IMR-90 (cell line): ENCODE measurements at regions not wholly inside any gene's neighbourhood (a gene's known extent, or its start where the extent isn't known, plus 50 kb on each side); places are given as distances from the start of the nearest gene placed in this dataset.

ENCODE experiments used
- ATAC-seq: fragments of 200-7000 bp; cut with Tn5 transposase; 2 replicates; pipeline ENCODE4 v1.9.1; 2020; ENCODE audit warnings: low read depth, mild to moderate bottlenecking, moderate library complexity
- BruUV-seq: library from RNA; stranded (reverse); fragments of 400-500 nt; replicated peaks from 2 replicates; lab custom pipeline; 2021; lab: Mats Ljungman, UMichigan
- CTCF ChIA-PET: fragments of 300-600 bp; formaldehyde crosslinking; extraction: SDS; loops from one replicate; lab custom pipeline; 2021; ENCODE audit warnings: antibody characterized with exemption; lab: Yijun Ruan, JAX
- POLR2A ChIA-PET: fragments of 300-600 bp; sonication (Branson Sonifier 250); formaldehyde crosslinking; loops from one replicate; lab custom pipeline; 2022; ENCODE audit warnings: antibody characterized with exemption; ENCODE audit not compliant: unreplicated experiment; lab: Charles Lee
- DNase-seq: peaks from one replicate; pipeline ENCODE4 v3.0.0; 2013
- H2AFZ ChIP-seq: replicated peaks from 2 replicates; pipeline ENCODE3; 2013; ENCODE audit warnings: low read length, mild to moderate bottlenecking; ENCODE audit not compliant: poor library complexity
- H2AK5ac ChIP-seq: 2 replicates; pipeline ENCODE4 v1.6.1; 2013; ENCODE audit warnings: low read depth, low read length, inconsistent platforms
- H2AK9ac ChIP-seq: replicated peaks from 2 replicates; pipeline ENCODE3; 2013; ENCODE audit warnings: mild to moderate bottlenecking, low read depth, low read length, moderate library complexity; ENCODE audit not compliant: poor library complexity
- H2BK120ac ChIP-seq: 2 replicates; pipeline ENCODE4 v1.6.1; 2013; ENCODE audit warnings: low read depth, low read length, inconsistent platforms
- H2BK15ac ChIP-seq: 3 replicates; pipeline ENCODE4 v1.6.1; 2013; ENCODE audit warnings: low read depth, low read length, inconsistent platforms
- H2BK20ac ChIP-seq: 2 replicates; pipeline ENCODE4 v1.6.1; 2013; ENCODE audit warnings: low read depth, mild to moderate bottlenecking, inconsistent platforms, low read length, moderate library complexity
- H2BK5ac ChIP-seq: 2 replicates; pipeline ENCODE4 v1.6.1; 2013; ENCODE audit warnings: mild to moderate bottlenecking, low read depth, low read length, inconsistent platforms; ENCODE audit not compliant: poor library complexity, severe bottlenecking
- H3K14ac ChIP-seq: replicated peaks from 2 replicates; pipeline ENCODE4 v1.6.1; 2013; ENCODE audit warnings: low read depth, low read length, inconsistent platforms
- H3K18ac ChIP-seq: 2 replicates; pipeline ENCODE4 v1.6.1; 2013; ENCODE audit warnings: low read depth, low read length, control low read depth
- H3K23ac ChIP-seq: 2 replicates; pipeline ENCODE4 v1.6.1; 2013; ENCODE audit warnings: low read depth, low read length, inconsistent platforms
- H3K27ac ChIP-seq: 2 replicates; pipeline ENCODE4 v1.5.1; 2013; ENCODE audit warnings: mild to moderate bottlenecking, control low read depth, low read length; ENCODE audit not compliant: insufficient read depth
- H3K27me3 ChIP-seq: 2 replicates; pipeline ENCODE4 v1.6.1; 2013; ENCODE audit warnings: low read length; ENCODE audit not compliant: control insufficient read depth, insufficient read depth
- H3K36me3 ChIP-seq: 2 replicates; pipeline ENCODE4 v1.6.1; 2013; ENCODE audit warnings: low read length, mixed read lengths; ENCODE audit not compliant: control insufficient read depth, insufficient read depth
- H3K4ac ChIP-seq: 2 replicates; pipeline ENCODE4 v1.6.1; 2013; ENCODE audit warnings: low read depth, low read length, inconsistent platforms
- H3K4me1 ChIP-seq: 2 replicates; pipeline ENCODE4 v1.6.1; 2013; ENCODE audit warnings: low read length, mixed read lengths; ENCODE audit not compliant: control insufficient read depth, insufficient read depth
- H3K4me2 ChIP-seq: 2 replicates; pipeline ENCODE4 v1.6.1; 2013; ENCODE audit warnings: low read depth, mild to moderate bottlenecking, control low read depth, low read length, moderate library complexity
- H3K4me3 ChIP-seq: 2 replicates; pipeline ENCODE4 v1.5.1; 2013; ENCODE audit warnings: low read depth, mild to moderate bottlenecking, control low read depth, low read length, moderate library complexity; ENCODE audit not compliant: insufficient read depth
- H3K56ac ChIP-seq: 2 replicates; pipeline ENCODE4 v1.6.1; 2013; ENCODE audit warnings: low read length, inconsistent platforms; ENCODE audit not compliant: insufficient read depth; ENCODE audit errors: extremely low read depth
- H3K79me1 ChIP-seq, 2 experiments: 2 replicates each; pipeline ENCODE4 v1.6.1; 2013; ENCODE audit warnings: low read length in 2 of 2, inconsistent platforms in 1 of 2, low read depth in 1 of 2
- H3K9ac ChIP-seq: 2 replicates; pipeline ENCODE4 v1.6.1; 2013; ENCODE audit warnings: low read depth, low read length, control low read depth
- H3K9me1 ChIP-seq: 2 replicates; pipeline ENCODE4 v1.6.1; 2013; ENCODE audit warnings: low read length, inconsistent platforms; ENCODE audit not compliant: insufficient read depth
- H3K9me3 ChIP-seq: 2 replicates; pipeline ENCODE4 v1.6.1; 2013; ENCODE audit warnings: low read length; ENCODE audit not compliant: control insufficient read depth, insufficient read depth
- H4K20me1 ChIP-seq: 2 replicates; pipeline ENCODE4 v1.6.1; 2013; ENCODE audit warnings: low read length, inconsistent platforms; ENCODE audit not compliant: insufficient read depth
- H4K5ac ChIP-seq: 2 replicates; pipeline ENCODE4 v1.6.1; 2013; ENCODE audit warnings: mild to moderate bottlenecking, low read depth, low read length, control low read depth
- H4K8ac ChIP-seq, 2 experiments: 2 replicates each; pipeline ENCODE4 v1.6.1; 2013; ENCODE audit warnings: low read depth in 2 of 2, low read length in 2 of 2, control low read depth in 1 of 2, inconsistent platforms in 1 of 2
- H4K91ac ChIP-seq: 2 replicates; pipeline ENCODE4 v1.6.1; 2013; ENCODE audit warnings: low read depth, low read length, inconsistent platforms; ENCODE audit not compliant: insufficient read depth
- BHLHE40 ChIP-seq: fragments of 150-350 bp; IDR thresholded peaks from 2 replicates; pipeline ENCODE4 v1.6.1; 2016; ENCODE audit warnings: mild to moderate bottlenecking, low read depth, low read length
- CEBPB ChIP-seq: IDR thresholded peaks from 2 replicates; pipeline ENCODE4 v1.6.1; 2012; ENCODE audit warnings: low read depth, low read length, improper control_type of control experiment
- CHD1 ChIP-seq: IDR thresholded peaks from 2 replicates; pipeline ENCODE4 v1.6.1; 2012; ENCODE audit warnings: low read depth, low read length, improper control_type of control experiment
- FOS ChIP-seq: fragments of 150-350 bp; IDR thresholded peaks from 2 replicates; pipeline ENCODE4 v1.6.1; 2016; ENCODE audit warnings: low read depth, low read length
- MAFK ChIP-seq: IDR thresholded peaks from 2 replicates; pipeline ENCODE4 v1.6.1; 2012; ENCODE audit warnings: low read depth, low read length, improper control_type of control experiment
- MAZ ChIP-seq: IDR thresholded peaks from 2 replicates; pipeline ENCODE4 v1.6.1; 2012; ENCODE audit warnings: low read depth, mild to moderate bottlenecking, low read length, improper control_type of control experiment, moderate library complexity, borderline replicate concordance
- MXI1 ChIP-seq: IDR thresholded peaks from 2 replicates; pipeline ENCODE4 v1.6.1; 2012; ENCODE audit warnings: low read depth, mild to moderate bottlenecking, low read length, moderate library complexity, borderline replicate concordance
- NFE2L2 ChIP-seq: fragments of 150-350 bp; IDR thresholded peaks from 2 replicates; pipeline ENCODE4 v1.6.1; 2016; ENCODE audit warnings: low read depth, mild to moderate bottlenecking, low read length
- POLR2A ChIP-seq: IDR thresholded peaks from 2 replicates; pipeline ENCODE4 v1.6.1; 2012; ENCODE audit warnings: mild to moderate bottlenecking, low read depth, low read length
- RAD21 ChIP-seq: IDR thresholded peaks from 2 replicates; pipeline ENCODE4 v1.6.1; 2012; ENCODE audit warnings: low read length, improper control_type of control experiment
- RCOR1 ChIP-seq: IDR thresholded peaks from 2 replicates; pipeline ENCODE4 v1.6.1; 2012; ENCODE audit warnings: mild to moderate bottlenecking, low read length, improper control_type of control experiment; ENCODE audit not compliant: insufficient replicate concordance
- RFX5 ChIP-seq: IDR thresholded peaks from 2 replicates; pipeline ENCODE4 v1.8.0; 2012; ENCODE audit warnings: low read depth, mild to moderate bottlenecking, low read length, moderate library complexity
- SMC3 ChIP-seq: fragments of 150-350 bp; IDR thresholded peaks from 2 replicates; pipeline ENCODE4 v1.6.1; 2016; ENCODE audit warnings: low read depth, mild to moderate bottlenecking, antibody characterized with exemption, low read length, moderate library complexity
- WGBS, 2 experiments: methylation state at CpG; one replicate each; pipeline versions ENCODE4 v1.1.5 to v1.1.7; 2013; ENCODE audit warnings: missing lambda C conversion rate in 2 of 2; ENCODE audit not compliant: insufficient read length in 1 of 2; ENCODE audit errors: extremely low coverage in 2 of 2; 5-methylcytosine and 5-hydroxymethylcytosine counted together
- dilution Hi-C: fragments of 300-500 bp; cut with HindIII; formaldehyde crosslinking; loops from one replicate; pipeline ENCODE4 v1.14.3; 2018; ENCODE audit warnings: low sequenced_read_pairs; ENCODE audit not compliant: unreplicated experiment
- in situ Hi-C: fragments of 300-500 bp; cut with MboI; formaldehyde crosslinking; loops from 3 replicates; pipeline ENCODE4 v1.14.3; 2019; ENCODE audit warnings: low sequenced_read_pairs, inconsistent platforms, mixed read lengths
- intact Hi-C: fragments of 100-400 bp; cut with micrococcal nuclease; formaldehyde crosslinking; loops from 2 replicates; pipeline ENCODE4 v1.10.0; 2022
- TF ChIP-seq, protein P1 (sequence below): conservative IDR thresholded peaks from 2 replicates; pipeline ENCODE4 v1.5.1; 2012; ENCODE audit warnings: mild to moderate bottlenecking, low read depth, low read length, improper control_type of control experiment
- TF ChIP-seq, protein P2 (sequence below): fragments of 150-350 bp; IDR thresholded peaks from 2 replicates; pipeline ENCODE4 v1.6.1; 2016; ENCODE audit warnings: low read depth, mild to moderate bottlenecking, low read length, moderate library complexity, borderline replicate concordance
- TF ChIP-seq, protein P3 (sequence below): fragments of 150-350 bp; IDR thresholded peaks from 2 replicates; pipeline ENCODE4 v1.6.1; 2017; ENCODE audit warnings: mild to moderate bottlenecking, antibody characterized with exemption, low read length, low read depth

DNA sequence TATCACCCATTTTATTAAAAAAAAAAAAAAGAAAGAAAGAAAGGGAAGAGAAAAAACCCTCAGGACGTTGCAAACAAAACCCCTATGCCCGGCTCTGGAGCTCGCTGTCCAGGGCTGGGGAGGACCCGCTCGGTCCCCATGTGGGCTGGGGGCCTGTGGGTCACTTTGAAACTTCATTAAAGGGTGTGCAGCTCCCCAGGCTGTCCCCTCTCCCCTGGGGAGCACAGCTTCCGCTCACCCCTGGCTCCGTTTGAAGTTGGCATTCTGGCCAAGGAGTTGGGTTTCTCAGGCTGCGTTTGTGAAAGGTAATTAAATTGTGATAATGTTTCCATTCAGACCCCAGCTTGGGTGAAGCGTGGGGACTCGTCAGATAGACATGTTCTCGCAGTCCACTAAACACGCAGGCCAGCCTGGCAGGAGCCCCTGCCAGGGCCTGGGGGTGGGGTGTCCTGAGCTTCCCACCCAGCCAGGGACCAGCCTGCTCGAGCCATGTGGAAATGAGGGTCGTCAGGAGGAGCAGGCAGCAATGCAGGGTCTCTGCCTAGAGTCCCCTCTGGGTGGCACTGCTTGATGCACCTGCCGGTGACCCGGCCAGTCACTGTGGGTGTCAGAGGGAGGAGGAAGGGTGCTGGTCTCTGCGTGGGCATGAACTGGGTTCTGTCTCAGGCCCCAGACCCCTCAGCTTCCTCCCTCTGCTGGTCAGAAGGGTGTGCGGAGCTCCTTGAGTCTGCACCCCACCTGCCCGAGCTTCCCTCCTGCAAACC lies 166.2 kb downstream of the INHBB start:
- no peak overlapping the region for H3K9ac ChIP-seq
- H4K91ac ChIP-seq = no peak overlapping the region
- no peak overlapping the region for H4K8ac ChIP-seq
- H2BK20ac ChIP-seq = no peak overlapping the region
- no peak overlapping the region for H2BK5ac ChIP-seq
- no peaks in the 10 kb centered on the region for H3K4me1 ChIP-seq
- H3K36me3 ChIP-seq = no peaks in the 10 kb centered on the region
- no peaks in the 10 kb centered on the region for H4K20me1 ChIP-seq
- no peak overlapping the region for H4K5ac ChIP-seq
- no peak overlapping the region for H2AFZ ChIP-seq
- WGBS, 2 experiments = 65% methylated on average over 4 of the region's 19 CpGs; no CpG with 5 or more reads in 1 of the 2 experiments
- BruUV-seq = no TSS peak
- no peak overlapping the region for H3K4me2 ChIP-seq
- in situ Hi-C loops = no loop called here
- no peak overlapping the region for H3K56ac ChIP-seq
- no peak overlapping the region for H3K23ac ChIP-seq
- H3K27ac ChIP-seq = no peak overlapping the region
- no peaks in the 10 kb centered on the region for H3K79me1 ChIP-seq
- peaks cover 44% of the 10 kb centered on the region for H3K27me3 ChIP-seq
- no peak overlapping the region for H3K18ac ChIP-seq
- H3K9me1 ChIP-seq = no peaks in the 10 kb centered on the region
- H2BK15ac ChIP-seq = no peak overlapping the region
- dilution Hi-C loops = no loop called here
- TF ChIP-seq MXI1 = no peak
- no peak for TF ChIP-seq SMC3
- TF ChIP-seq, protein P1, sequence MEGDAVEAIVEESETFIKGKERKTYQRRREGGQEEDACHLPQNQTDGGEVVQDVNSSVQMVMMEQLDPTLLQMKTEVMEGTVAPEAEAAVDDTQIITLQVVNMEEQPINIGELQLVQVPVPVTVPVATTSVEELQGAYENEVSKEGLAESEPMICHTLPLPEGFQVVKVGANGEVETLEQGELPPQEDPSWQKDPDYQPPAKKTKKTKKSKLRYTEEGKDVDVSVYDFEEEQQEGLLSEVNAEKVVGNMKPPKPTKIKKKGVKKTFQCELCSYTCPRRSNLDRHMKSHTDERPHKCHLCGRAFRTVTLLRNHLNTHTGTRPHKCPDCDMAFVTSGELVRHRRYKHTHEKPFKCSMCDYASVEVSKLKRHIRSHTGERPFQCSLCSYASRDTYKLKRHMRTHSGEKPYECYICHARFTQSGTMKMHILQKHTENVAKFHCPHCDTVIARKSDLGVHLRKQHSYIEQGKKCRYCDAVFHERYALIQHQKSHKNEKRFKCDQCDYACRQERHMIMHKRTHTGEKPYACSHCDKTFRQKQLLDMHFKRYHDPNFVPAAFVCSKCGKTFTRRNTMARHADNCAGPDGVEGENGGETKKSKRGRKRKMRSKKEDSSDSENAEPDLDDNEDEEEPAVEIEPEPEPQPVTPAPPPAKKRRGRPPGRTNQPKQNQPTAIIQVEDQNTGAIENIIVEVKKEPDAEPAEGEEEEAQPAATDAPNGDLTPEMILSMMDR = no peak
- TF ChIP-seq, protein P2, sequence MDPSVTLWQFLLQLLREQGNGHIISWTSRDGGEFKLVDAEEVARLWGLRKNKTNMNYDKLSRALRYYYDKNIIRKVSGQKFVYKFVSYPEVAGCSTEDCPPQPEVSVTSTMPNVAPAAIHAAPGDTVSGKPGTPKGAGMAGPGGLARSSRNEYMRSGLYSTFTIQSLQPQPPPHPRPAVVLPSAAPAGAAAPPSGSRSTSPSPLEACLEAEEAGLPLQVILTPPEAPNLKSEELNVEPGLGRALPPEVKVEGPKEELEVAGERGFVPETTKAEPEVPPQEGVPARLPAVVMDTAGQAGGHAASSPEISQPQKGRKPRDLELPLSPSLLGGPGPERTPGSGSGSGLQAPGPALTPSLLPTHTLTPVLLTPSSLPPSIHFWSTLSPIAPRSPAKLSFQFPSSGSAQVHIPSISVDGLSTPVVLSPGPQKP = no peak
- no peak for TF ChIP-seq CHD1
- TF ChIP-seq FOS = no peak
- no peak for TF ChIP-seq BHLHE40
- no peak for TF ChIP-seq POLR2A
- no peak for TF ChIP-seq RFX5
- TF ChIP-seq CEBPB = no peak
- TF ChIP-seq RCOR1 = no peak
- TF ChIP-seq RAD21 = no peak
- TF ChIP-seq NFE2L2 = no peak
- TF ChIP-seq, protein P3, sequence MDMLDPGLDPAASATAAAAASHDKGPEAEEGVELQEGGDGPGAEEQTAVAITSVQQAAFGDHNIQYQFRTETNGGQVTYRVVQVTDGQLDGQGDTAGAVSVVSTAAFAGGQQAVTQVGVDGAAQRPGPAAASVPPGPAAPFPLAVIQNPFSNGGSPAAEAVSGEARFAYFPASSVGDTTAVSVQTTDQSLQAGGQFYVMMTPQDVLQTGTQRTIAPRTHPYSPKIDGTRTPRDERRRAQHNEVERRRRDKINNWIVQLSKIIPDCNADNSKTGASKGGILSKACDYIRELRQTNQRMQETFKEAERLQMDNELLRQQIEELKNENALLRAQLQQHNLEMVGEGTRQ = no peak
- no peak for TF ChIP-seq MAZ
- TF ChIP-seq MAFK = no peak
- peak overlapping the region; percentile 55 for H2AK9ac ChIP-seq
- no peak overlapping the region; the same call in 1 of the 2 replicates for H2AK5ac ChIP-seq
- H3K4ac ChIP-seq = no peak overlapping the region
- no peak overlapping the region for H3K14ac ChIP-seq
- H3K4me3 ChIP-seq = no peak overlapping the region
- no peaks in the 10 kb centered on the region for H3K9me3 ChIP-seq
- POLR2A ChIA-PET = interaction anchor here (0.7 kb wide), 1 partner anchor 26 kb away, joined by 5 read pairs; no protein-coding TSS in a partner anchor
- H2BK120ac ChIP-seq = no peak overlapping the region
- no peak for ATAC-seq
- DNase-seq = no peak
- intact Hi-C loops = no loop called here
- CTCF ChIA-PET = no interaction called here
